Erythroblast (primary cell): ENCODE measurements at regions not wholly inside any gene's neighbourhood (a gene's known extent, or its start where the extent isn't known, plus 50 kb on each side); places are given as distances from the start of the nearest gene placed in this dataset.

Experiments used
- GATA1 ChIP-seq: IDR thresholded peaks from 2 replicates; pipeline ENCODE4 v1.6.1; 2011; ENCODE audit warnings: low read depth, mild to moderate bottlenecking, control low read depth, low read length, moderate library complexity
- POLR2A ChIP-seq: IDR thresholded peaks from 2 replicates; pipeline ENCODE4 v1.6.1; 2011; ENCODE audit warnings: mild to moderate bottlenecking, low read length

DNA sequence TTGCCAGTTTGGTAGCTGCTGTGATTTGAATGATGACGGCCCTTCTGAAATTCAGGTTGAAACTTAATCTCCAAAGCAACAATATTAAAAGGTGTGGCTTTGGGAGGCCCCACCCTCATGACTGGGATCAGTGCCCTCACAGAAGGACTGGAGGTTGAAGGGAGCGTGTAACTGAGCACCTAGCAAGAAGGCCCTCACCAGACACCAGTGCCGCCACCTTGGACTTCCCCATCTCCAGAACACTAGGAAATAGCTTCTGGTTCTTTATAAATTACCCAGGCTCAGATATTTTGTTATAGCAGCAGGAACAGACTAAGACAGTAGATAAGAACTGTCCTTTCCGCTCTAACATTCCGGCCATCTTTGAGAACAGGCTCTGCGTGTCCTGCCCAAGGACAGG lies 243.1 kb downstream of the DLL1 start:
- TF ChIP-seq POLR2A, result no peak
- no peak for TF ChIP-seq GATA1
